ENCODE measurements at regions not wholly inside any gene's neighbourhood (a gene's known extent, or its start where the extent isn't known, plus 50 kb on each side); places are given as distances from the start of the nearest gene placed in this dataset.
"Not testable (repeated sequence)": the region's sequence is repeated elsewhere in the genome, so short reads cannot be mapped to it uniquely, and the experiment has no call there.

DNA sequence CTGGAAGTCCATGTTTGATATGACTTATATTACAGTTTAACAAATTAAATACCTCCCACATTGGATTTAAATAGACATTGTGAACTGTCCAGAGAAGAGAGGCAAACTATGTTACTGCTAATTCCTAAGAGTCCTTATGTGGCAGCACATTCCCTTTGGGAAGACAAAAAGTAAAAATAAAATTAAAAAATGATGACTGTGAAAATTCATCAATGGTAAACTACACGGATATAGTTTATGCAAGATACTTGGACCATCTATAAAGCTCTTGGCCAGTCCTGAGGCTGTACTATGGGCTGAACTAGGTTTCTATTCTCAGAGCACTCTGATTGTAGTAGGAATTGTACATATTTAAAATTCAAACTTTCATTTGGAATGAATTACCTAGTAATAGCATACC lies 206.4 kb downstream of the LRRK2 start:
- DNase-seq, result no peak

GRCh38 chr12:40435251-40435650 lies 210.5 kb downstream of the LRRK2 start:
- DNase-seq, result no peak

DNA sequence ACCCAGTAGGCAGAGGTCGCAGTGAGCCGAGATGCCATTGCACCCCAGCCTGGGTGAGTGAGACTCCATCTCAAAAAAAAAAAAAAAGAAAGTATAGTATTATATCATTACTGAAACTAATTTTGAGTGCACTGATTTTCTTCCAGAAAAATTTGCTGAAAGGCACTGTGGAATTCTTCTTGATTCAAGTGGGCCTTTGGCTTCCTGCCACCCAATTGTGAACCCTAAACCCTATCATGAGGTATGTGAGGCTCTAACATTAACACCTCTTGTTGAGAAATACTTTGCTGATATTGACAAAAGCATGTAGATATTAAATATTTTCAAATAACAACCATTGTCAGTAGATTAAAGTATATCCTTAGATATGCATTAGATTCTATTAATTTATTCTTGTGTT lies 211.2 kb downstream of the LRRK2 start:
- no peak for DNase-seq

- peak; percentile 10 to 25 for DNase-seq
These were observed 211.8 kb downstream of the LRRK2 start for GRCh38 chr12:40436564-40436963.

DNA sequence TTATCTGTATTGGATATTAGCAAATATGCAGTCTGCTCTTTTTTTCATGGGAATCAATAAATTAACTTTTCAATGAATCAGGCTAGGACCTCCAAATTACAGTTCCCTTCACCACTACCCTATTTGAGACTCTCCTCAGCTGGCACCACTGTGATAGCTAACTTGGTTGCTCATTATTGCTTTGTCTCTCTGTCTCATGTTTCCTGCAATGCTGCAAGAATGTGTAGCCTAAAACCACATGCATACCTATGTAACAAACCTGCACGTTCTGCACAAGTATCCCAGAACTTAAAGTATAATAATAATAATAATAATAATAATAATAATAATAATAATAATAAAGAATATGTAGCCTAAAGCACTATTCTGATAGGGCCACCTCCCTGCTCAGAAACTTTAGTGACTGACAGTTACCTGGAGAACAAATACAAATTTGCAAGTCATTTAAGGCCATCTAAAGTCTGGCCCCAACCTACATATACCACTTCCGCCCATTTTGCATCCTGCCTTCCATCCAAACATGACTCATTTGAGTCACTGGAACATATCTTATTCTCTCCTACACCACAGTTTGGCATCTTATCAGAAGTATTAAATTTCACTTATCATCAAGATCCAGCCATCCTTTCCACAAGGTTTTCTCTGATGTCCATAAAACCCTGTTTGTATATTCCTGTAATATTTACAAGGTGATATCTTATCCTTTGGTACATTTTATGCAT lies 215.1 kb downstream of the LRRK2 start:
- DNase-seq, result no peak

DNA sequence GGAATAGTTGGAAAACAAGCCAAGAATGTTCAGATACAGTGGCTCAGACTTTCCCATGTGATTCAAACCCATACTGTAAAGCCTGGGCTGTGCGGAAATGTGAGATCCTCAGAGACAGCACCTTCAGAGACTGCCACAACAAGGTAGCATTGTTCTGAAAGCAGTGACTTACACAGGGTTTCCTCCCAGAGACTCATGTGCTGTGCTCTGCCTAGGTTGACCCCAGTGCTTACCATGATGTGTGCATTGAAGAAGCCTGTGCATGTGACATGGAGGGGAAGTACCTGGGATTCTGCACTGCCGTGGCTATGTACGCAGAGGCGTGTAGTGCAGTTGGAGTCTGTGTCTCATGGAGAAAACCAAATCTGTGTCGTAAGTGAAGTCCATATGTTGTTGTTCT lies 219.4 kb downstream of the LRRK2 start:
- no peak for DNase-seq

- DNase-seq, result peak; percentile 1 to 9
These were observed 221.6 kb downstream of the LRRK2 start for GRCh38 chr12:40446385-40446784.

DNA sequence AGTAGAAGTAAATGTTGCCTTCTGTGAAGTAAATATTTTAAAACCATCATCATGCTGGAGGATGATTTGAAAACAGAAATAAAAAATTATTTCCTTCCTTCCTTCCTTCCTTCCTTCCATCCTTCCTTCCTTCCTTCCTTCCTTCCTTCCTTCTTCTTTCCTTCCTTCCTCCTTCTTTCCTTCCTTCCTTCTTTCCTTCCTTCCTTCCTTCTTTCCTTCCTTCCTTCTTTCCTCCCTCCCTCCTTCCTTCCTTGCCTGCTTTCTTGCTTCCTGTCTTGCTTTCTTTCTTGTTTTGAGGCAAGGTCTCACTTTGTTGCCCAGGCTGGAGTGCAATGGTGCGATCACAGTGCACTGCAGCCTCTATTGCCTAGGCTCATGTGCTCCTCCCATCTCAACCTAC lies 223.7 kb downstream of the LRRK2 start:
- not testable (repeated sequence) for DNase-seq

DNA sequence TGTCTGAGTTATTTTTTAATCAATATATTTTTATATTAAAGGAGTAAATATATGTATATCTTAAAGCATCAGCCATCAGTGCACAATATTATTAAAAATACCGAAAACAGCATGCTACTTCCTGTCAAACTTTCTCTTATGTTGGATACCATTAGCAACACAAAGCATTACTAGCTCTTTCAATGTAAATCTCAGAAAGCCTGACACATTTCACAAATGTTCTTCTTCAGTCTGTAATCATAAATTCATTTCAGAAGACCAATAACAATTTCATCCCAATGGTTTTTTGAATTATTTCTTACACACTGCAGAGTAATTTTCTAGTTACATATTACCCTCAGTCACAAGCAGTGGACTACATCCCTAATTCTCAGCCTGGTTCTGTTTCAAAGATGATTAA lies 226.9 kb downstream of the LRRK2 start:
- DNase-seq, result no peak

GRCh38 chr12:40464121-40464520 lies 228.1 kb upstream of the CNTN1 start:
- no peak for DNase-seq

DNA sequence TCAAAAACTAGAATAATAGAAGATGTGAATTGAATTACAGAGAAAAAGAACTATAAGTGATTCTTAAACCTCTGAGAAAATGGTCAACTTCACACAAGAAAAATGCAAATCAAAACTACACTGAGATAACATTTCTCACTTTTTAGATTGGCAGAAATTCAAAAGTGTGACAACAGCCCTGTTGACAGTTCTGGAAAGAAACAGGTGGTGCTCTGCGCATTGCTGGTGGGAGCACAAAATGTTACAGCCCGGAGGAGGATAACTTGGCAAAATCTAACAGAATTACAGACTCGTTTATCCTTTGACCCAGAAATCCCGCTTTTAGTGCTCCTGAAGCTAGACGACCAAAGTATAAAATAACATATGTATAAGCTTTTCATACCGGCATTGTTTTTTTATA lies 222.5 kb upstream of the CNTN1 start:
- DNase-seq, result no peak

- no peak for DNase-seq
These were observed 218.3 kb upstream of the CNTN1 start for GRCh38 chr12:40473962-40474361.

- no peak for DNase-seq
These were observed 217.6 kb upstream of the CNTN1 start for GRCh38 chr12:40474630-40475029.

GRCh38 chr12:40499856-40500255 lies 192.4 kb upstream of the CNTN1 start:
- no peak for DNase-seq

DNA sequence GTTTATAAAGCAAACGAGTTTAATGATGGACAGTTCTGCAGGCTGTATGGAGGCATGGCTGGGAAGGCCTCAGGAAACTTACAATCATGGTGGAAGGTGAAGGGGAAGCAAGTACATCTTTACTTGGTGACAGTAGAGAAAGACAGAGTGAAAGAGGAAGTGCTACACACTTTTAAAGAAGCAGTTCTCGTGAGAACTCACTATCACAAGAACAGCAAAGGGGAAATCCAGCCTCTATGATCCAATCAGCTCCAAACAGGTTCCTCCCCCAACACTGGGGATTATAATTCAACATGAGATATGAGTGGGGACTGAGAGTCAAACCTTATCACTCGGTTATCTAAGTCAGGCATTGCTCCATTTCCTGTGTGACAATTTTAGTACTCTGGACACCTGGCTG lies 189.9 kb upstream of the CNTN1 start:
- peak in 1 of 2 donors; percentile 4 for DNase-seq

DNA sequence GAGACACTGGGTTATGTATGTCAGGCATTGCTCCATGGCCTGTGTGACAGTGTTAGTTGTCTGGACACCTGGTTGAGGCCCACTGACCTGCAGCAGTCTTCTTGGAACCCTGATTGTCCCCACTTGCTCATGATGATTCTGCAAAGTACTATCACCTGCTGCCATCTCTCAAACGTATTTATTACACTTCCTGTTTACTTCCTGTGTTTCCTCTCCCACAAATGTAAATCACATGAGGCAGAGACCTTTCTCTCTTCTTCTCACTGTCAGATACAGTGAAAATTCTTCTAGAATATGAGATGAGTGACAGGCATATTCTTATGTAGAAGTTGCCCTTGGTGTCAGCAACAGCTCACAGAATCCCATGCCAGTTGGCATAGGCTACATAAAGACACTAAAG lies 186.9 kb upstream of the CNTN1 start:
- no peak for DNase-seq

DNA sequence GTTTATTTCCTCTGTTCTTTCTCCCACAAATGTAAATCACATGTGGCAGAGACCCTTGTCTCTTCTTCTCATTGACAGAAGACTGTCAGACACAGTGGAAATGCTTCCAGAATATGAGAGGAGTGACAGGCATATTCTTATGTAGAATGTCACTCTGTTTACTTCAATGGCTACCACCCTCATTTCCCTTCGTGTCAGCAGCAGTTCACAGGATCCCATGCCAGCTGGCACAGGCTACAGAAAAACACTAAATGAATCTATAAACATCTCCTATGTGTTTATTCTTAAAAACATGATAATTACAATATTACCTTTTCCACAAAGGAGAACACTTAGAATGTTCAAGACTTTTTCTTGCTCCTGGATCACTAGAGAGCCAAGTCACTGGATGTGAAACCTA lies 183.8 kb upstream of the CNTN1 start:
- no peak for DNase-seq

DNA sequence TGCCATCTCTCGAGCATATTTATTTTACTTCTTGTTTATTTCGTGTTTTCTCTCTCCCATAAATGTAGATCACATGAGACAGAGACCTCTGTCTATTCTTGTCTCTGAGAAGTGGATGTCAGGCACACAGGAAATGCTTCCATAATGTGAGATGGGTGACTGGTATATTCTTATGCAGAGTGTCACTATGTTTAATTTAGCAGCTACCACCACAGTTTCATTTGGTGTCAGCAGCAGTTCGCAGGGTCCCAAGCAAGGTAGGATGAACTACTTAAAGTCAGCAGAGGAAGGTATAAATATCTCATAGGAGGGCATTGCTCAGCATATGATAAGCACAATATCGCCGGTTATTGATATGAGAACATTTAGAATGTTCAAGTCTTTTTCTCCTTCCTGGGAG lies 180.9 kb upstream of the CNTN1 start:
- no peak for DNase-seq

DNA sequence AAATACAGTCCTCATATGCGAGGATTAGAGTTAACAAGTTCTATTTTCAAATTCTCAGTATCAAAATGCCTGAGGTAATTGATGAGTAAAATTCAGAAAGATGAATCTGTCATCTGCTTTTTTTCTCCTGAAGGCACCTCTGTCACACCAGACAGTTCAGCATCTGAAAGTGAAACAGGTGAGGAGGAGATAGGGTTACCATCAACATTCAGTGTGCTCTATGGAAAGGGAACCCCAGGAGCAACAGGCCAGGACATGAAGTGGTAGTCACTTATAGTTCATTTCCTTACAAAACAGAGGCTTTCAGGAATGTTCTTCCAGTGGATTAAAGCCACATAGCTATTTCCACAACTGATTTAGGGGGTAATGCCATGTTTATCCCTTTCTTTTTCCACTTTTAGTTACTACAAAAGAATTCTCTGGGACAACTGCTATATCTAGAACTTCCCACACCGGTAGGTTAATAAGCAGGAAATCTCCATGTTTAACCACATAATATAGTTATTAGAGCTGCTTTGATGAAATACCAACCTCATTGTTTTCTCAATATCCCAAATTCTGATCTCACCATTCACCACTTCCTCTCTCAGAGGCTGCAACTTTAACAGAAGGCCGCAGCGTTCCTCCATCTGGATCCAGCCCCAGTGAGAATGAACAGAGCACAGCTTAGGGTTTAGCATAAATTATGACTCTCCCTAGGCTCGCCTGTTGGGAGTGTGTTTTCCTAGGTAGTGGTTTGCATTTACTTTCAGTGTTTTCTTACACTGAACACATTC lies 177.0 kb upstream of the CNTN1 start:
- DNase-seq, result peak; percentile 54 to 57

- DNase-seq, result no peak
These were observed 169.4 kb upstream of the CNTN1 start for GRCh38 chr12:40522837-40523236.

DNA sequence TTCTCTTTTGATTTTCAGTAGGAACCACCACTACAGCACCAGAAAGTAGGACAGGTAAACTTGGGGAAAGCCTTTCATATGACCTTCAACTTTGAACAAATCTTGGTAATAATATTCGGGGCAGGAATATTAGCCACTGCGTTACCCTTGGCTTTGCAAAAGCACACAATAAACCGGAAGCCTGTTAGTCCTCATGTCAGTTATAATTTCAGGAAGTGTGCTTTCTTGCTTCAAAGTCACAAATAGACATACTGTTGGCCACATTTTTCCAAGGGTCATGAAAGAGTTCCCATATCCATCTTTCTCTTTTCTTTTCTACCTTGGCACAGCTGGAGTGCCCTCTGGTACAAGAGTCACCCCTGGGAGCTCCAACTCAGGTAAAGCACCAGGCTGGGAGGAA lies 167.2 kb upstream of the CNTN1 start:
- peak; percentile 4 to 26 for DNase-seq

- no peak for DNase-seq
These were observed 157.4 kb upstream of the CNTN1 start for GRCh38 chr12:40534828-40535227.

GRCh38 chr12:40551466-40551865 lies 140.8 kb upstream of the CNTN1 start:
- no peak for DNase-seq

DNA sequence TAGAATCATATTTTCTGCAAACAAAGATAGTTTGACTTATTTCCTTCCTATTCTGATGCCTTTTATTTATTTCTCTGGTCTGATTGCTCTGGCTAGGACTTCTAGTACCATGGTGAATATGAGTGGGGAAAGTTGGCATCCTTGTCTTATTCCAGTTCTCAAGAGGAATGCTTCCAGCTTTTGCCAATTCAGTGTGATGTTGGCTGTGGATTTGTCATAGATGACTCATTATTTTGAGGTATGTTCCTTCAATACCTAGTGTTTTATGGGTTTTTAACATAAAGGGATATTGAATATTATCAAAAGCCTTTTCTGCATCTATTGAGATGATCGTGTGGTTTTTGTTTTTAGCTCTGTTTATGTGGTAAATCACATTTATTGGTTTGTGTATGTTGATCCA lies 139.4 kb upstream of the CNTN1 start:
- no peak for DNase-seq
